Activated CD4-positive, CD25-positive, alpha-beta regulatory T cell treated with anti-CD3 and anti-CD28 coated beads, Interleukin-2, amount 50 U/mL, for 16 hours (primary cell): ENCODE measurements at regions not wholly inside any gene's neighbourhood (a gene's known extent, or its start where the extent isn't known, plus 50 kb on each side); places are given as distances from the start of the nearest gene placed in this dataset.
"Not testable (repeated sequence)": the region's sequence is repeated elsewhere in the genome, so short reads cannot be mapped to it uniquely, and the experiment has no call there.

Experiments
- DNase-seq: peaks from one replicate; pipeline ENCODE4 v3.0.0-alpha.2; 2020; ENCODE audit warnings: low read depth, low spot score

DNA sequence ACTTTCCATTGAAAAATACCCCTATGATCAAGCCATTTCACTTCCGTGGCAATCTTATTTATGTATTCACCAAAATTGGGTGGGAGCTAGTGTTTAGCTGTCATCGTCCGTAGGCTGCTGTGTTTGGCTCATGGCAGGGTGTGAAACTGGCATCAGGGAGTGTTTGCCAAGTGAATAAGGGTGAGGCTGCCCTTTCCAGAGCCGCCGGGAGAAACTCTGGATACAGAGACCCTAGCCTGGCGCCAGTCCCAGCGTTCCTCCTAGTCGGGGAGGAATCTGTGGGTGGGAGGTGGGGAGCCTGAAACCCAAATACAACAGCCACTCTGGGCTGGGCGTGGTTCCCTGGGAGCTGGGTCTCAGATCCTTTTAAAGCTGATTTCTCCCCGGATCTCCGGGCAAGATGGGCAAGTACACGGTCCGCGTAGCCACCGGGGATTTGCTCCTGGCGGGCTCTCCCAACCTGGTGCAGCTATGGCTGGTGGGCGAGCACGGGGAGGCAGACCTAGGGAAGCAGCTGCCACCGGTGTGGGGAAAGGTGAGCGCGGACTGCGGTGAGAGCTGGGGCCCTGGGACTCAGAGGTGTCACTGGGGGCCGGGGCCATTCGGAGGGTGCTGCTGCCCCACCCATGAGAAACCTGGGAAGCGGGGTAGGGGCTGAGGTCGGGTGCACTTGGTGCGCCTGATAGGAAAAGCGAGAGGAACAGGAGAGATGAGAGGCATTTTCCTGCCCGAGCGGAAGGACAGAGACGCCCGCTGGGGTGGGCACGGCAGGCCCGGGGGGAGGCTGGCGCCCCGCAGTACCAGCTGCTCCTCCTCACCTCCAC is 62.1 kb upstream of the TEKT1 start:
- no peak for DNase-seq

DNA sequence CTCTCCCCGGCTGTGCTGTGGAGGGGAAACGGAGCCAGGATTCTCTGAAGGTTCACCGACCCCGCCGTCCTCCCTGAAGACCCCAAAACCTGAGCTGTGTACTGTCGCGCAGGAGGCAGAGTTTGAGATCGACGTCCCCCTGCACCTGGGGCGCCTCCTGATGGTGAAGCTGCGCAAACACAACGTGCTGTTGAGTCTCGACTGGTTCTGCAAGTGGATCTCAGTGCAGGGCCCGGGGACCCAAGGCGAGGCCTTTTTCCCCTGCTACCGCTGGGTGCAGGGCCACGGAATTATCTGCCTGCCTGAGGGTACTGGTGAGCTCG is 62.6 kb upstream of the TEKT1 start:
- no peak for DNase-seq

DNA sequence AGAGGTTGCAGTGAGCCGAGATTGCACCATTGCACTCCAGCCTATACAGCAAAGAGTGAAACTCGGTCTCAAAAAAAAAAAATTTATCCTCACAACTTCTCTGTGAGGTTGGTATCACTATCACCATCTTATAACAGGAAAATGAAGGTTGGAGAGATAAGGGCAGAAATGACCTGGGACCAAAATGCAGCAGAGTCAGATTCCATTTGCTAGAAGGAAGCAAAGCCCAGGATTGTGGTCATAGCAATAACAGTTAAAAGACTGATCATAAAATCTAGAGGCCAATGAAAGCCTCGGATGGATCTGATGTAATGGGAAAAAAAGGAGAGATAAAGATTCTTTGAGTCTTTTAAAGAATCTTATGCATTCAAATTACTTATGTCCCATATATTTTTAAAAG is 69.6 kb upstream of the TEKT1 start:
- DNase-seq: no peak

DNA sequence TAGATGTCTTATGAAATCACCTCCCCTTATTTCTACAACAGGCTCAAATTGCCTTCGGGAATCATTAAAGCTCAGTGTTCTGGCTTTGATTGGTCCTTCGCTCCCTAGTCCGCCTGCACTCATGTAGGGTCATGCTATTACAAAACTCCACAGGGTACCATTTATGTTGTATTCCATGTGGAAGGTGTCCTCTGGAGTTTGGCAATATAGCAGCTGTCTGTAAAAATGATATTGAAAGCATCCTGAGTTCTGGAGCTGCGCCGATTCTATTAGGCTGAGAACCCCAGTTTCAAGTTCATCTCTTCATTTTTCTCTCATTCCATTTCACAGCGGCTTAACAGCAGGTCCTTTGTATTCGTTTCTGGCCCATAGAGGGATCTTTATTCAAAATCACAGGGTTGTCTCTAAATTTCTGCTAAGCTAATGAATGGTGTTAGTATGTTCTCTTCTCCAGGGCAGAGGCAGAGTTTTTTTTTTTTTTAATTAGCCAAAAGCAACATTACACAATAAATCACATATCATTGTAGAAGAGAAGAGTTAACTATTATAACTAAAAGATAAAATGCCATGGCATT is 71.9 kb upstream of the TEKT1 start:
- no peak for DNase-seq

DNA sequence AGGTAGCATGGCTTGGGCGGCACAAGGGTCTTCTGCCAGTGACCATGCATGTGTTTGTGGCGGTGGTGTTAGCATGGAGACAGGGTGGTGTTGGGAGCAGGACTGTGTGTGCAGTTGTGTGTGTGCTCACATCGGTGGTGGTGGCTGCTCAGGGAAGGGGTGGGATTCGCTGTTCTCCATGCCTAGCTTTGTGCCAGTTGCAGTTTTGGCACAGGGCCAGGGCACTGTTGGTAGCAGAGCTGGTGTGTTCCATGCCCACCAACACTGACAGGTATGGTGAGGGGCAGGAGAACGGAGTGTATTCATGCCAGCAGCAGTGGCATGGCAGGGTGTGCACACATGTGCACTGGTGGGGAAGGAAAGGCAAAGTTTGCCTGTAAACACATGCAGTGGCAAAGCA is 77.3 kb upstream of the TEKT1 start:
- no peak for DNase-seq

DNA sequence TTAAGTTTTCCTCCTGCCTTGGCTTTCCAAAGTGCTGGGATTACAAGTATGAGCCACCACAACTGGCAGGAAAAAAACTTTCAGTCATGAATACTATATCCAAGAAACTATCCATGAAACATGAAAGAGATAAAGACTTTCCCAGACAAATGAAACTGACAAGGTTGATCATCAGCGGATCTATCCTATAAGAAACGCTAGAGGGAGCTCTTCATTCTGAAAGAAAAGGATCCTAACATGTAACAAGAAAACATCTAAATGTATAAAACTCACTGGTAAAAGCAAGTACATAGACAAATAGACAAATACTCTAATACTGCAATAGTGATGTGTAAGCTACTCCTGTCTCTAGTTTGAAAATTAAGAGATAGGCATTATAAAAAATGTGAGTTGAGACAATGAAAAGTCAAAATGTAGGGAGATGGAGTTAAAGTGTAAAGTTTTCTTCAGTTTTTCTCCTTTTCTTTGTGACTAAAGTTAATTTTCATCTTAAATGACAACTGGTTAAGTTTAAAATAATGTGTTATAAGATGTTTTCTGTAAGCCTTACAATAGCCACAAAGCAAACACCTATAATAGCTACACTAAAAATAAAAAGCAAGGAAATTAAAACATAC is 79.6 kb upstream of the TEKT1 start:
- no peak for DNase-seq

DNA sequence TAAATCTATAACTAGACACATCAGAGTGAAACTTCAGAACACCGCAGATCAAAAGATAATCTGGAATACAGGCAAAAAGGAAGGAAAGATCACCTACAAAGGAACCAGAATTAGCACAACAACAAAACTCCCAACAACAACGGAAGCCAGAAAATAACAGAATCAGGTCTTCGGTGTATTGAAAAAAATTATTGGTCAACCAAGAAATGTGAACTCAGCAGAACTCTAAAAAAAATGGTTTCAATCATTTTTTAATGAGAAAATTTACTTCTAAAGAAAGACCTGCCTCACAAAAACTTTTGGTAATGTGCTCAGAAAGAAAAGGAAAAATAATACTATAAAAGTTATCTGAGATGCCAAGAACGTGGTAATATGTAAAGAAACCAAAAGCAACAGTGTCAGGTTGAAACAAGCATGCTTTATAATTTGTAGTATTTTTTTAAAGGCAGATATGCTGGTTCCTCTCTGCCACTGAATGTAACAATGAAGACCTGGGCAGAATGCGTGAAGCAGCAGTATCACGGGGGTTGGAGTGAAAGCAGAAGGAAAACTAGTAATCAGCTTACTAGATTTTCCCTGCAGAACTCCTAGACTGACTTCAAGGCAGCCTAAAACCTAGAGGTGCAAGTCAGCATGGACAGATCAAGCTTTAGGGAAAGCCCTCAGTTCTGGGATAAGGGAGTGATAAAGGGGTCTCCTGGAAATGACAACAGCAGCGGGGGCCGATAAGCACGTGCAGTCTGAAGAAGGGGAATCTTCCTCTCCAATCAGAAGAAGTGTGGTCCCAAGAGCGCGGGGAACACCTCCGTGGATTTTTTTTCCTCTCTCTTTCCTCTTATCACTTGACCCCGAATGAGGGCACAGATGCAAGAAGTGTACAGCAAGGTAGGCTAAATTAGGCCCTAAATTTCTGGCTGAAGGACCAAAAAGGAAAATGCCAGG is 80.9 kb upstream of the TEKT1 start:
- DNase-seq: no peak

DNA sequence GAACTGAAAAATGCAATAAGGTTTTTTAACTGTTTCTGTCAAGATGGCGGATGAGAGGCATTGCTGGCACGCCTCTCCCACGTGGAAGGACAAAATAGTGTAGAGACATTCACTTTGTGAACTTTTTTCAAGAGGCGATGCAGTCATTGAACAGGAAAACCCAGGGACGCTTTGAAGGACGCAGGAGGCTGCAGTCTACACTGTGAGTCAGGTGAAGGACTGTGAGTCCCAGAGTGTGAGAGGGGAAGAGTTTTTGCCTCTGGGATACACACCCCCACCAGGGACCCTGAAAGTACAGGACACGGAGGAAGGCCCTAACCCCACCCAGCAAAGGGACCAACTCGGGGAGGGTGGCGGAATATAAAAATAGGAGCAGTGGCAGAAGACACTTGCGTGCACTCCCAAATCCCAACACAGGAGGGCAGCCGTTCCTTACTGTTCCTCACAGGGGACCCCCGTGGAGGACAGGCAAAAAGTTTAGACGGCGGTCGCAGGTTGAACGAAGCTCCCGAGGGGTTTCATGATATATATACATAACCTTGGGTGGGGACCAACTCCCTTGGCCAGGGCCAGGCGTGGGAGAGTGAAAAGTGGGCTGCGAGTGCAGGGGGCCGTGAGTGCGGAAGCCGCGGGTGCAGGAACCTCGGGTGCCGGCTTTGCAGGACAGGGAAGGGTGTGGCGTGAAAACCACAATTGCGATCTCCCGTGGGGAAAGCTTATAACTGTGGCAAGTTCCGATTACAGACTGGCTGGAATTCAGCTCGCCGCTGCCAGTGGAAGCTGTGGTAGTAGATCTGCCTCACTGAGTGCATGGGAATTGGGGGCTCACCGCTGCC is 82.0 kb upstream of the ALOX12 start:
- DNase-seq: peak; percentile 51

DNA sequence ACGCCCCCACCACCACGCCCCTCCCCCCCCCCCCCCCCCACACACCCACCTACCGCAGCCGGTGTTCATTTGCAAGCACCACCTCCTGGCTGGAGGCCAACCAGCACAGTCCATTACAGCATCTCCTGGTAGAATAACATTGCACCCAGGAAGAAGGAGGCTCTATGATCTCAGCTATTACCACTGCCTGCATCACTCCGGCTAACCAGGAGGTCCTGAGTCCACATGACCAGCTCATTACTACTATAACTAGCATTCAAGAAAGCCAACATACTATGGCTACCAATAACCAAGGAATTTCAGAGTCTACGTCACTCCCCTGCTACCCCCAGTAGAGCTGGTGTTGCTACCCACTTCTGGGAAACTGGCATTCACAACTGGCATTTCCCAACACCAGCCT is 81.1 kb upstream of the ALOX12 start:
- DNase-seq: no peak

DNA sequence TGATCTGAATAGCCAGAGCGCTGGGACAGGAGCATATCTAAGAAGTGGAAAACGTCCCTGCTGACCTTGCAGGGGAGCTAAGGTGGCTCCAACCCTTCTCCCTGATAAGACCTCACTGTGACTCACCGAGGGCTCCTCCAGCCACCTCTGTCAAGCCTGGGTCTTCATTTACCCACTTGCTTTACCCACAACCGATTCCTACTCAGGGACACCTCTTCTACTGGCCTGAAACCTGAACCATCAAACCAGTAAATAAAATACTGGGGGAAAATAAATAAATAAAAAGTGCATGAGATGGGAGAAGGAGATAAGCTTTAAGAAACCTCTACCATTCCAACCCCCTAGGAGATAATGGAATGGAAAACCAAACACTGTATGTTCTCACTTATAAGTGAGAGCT is 80.2 kb upstream of the ALOX12 start:
- no peak for DNase-seq

DNA sequence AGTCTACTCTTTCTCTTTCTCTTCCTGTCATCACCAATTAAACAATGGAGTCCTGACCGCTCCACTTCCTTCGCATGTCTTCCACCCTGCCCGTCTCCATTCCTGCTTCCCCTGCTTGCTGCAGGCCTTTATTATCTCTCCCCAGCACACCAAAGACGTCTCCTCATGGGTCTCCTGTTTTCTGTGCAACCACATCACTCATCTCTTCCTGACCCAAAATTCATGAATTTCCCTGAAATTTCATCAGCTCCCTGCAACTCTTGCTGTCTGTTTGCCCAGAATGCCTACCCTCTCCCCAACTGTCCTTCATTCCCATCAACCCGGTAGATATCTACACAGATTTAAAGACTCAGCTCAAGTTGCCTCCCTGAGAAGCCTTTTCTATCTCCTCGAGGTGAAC is 76.7 kb upstream of the ALOX12 start:
- DNase-seq: no peak

DNA sequence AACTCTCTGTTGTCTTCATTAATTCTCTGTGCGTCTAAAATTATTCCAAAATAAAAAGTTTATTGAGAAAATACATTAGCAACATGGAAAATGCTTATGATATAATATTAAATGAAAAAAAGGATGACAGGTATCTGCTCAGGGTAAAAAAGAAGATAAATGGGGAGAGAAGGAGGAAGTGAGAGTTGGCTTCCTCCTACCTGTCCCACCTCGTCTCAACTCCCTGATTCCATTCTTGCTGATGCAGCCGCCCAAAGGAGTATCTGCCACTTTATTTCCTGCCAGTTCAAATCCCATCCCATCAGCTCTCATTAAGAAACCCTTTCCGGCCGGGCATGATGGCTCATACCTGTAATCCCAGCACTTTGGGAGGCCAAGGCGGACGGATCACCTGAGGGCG is 72.5 kb upstream of the ALOX12 start:
- DNase-seq: no peak

DNA sequence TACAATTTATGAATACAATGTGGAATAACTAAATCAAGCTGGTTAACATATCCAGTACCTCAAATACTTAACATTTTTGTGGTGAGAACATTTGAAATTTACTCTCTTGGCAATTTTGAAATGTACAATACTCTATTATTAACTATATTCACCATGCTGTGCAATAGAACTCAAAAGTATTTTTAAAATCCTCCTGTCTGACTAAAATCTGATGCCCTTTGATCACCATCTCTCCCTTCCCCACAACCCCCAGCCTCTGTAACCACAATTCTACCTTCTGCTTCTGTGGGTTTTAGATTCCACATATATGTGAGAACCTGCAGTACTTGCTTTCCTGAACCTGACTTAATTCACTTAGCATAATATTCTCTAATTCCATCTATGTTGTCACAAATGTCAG is 71.6 kb upstream of the ALOX12 start:
- DNase-seq: no peak

DNA sequence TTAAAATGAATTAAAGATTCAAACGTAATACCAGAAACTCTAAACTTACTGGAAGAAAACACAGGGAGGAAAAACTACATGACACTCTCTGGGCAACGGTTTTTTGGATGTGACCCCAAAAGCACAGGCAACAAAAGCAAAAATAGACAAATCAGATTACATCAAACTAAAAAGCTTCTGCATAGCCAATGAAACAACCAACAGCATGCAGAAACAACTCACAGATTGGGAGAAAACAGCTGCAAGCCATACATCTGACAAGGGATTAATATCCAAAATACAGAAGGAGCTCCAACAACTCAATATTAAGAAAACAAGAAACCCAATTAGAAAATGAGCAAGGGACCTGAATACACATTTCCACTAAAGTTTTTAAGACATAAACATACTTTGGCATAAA is 69.2 kb upstream of the ALOX12 start:
- DNase-seq: no peak

DNA sequence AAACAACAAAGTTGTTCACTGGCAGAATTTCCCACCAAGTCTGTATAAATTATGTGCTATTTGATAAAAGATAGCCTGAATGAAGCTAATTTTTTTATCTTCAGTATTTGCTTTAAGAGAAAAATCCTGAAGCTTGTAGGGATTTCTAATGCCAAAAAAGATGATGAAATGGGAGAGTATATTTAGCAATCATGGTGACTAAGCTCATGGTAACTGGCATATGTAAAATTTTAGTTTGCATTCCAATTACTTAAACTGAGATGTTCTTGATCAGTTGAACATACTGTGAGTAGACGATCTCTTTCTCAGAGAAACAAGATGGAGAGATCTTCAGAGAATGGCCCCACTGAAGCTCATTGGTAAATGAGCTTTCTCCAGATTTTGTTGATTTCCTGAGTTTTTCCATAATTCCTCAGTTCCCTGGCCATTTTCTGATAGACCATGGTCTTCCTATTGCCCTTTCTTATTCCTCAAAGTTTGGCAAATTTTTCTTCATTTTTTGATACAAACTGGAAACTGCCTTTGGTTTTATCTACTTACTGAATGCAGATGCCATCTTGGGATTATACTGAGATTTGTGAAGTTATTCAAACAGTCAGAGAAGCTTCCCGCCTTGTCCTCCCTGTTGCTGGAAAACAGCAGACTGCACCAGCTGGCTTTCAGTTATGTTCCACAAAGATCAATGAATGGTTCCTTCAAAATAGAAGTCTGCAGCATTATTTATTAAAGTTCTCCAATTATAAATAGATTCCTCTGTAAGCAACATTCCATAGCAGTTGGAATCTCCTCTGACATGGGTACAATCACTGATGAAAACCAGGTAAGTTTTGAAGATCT is 68.3 kb upstream of the ALOX12 start:
- no peak for DNase-seq

DNA sequence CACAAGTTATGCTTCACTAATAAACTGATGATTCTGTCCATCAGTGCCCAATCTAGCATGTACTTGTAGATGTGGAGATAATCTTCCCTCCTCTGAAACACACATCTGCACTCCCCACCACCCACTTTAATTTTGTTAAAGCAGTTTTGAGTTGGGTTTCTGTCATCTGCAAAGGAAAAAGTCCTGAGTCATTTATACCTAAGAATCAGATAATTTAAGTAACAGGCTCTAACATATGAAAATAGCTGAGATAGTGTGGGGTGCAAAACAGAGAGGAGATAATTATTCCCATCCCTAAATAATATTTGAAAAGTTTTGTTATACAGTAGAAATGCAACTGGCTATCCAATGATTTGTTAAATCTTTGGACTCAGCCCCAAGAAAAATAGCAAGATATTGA is 67.7 kb upstream of the ALOX12 start:
- no peak for DNase-seq

DNA sequence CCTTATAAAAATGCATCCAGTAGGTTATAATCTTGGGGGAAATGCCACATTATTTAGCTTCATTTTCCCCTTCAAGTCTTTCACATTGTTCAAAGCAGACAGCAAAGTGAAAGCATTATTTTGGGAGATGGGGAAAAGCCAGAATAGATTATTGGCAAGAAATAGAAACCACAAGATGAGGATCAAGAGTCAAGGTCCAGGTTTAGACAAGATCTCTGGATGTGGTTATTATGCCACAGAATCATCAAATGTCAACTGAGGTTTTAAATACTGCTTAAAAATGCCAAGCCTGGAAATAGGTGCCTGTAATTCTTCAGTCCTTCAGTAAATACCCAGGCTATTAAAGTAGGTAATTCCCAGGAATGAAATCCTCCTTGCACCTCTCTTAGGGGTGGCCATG is 65.1 kb upstream of the ALOX12 start:
- DNase-seq: no peak

DNA sequence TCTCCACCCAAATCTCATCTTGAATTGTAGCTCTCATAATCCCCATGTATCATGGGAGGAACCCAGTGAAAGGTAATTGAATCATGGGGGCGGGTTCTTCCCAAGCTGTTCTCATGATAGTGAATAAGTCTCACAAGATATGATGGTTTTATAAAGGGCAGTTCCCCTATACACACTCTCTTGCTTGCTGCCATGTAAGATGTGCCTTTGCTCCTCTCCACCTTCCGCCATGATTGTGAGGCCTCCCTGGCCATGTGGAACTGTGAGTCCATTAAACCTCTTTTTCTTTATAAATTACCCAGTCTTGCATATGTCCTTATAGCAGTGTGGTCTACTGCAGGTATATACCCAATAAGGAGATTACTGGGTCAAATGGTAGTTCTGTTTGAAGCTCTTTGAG is 61.3 kb upstream of the ALOX12 start:
- DNase-seq: not testable (repeated sequence)

DNA sequence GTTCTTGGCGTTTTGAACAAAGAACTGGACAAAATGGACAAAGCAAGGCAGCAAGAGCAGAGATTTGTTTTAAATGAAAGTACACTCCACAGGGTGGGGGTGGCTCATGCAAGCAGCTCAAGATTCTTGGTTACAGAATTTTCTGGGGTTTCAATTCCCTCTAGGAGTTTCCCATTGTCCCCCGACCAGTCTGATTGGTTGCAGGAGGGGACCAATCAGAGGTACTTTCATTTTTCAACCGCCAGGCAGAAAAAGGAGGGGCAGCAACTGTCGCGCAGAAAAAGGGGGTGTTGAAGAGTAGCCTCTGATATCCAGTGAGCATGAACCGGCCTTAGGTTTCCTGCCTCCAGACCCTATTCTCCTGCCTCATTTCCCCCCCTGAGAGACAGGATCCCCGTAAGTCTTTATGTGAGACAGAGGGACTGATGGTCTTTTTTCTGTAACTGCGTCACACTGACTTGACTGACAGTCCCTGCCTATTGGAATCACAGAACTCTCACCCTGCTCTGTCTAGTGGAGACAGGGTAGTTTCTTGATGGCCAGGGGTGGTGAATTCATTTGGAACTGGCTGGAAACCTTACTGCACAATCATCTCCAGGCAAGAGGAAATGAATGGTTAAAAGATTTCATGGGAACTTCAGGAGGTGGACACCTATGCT is 59.4 kb upstream of the ALOX12 start:
- DNase-seq: no peak

DNA sequence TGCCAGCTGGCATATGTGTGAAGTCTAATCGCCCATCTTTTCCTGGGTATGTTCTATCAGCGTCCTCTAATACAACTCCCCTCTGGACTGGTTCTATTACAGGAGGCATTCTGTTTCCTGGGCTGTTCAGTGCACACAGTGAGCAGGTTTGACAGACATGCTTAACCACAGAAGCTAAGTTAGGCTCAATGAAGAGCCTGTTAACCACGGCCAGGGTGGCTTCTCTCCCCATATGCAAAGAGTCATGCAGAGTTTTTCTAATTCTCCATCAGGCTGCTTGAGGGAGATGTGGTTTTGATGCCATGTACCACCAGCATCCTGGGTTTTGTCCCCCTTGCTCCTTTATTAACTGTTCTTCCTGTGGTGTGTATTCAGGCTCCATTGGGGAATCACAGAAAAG is 57.2 kb upstream of the ALOX12 start:
- DNase-seq: no peak
